ENCODE measurements at regions not wholly inside any gene's neighbourhood (a gene's known extent, or its start where the extent isn't known, plus 50 kb on each side); places are given as distances from the start of the nearest gene placed in this dataset.
"Not testable (repeated sequence)": the region's sequence is repeated elsewhere in the genome, so short reads cannot be mapped to it uniquely, and the experiment has no call there.

GRCh38 chr6:14477559-14477958 is 360.0 kb downstream of the CD83 start:
- H3K27ac Mint-ChIP-seq = no peak overlapping the region
- peaks cover 0 to 12% (median 5%) of the 10 kb centered on the region in 11 donors for H3K9me3 Mint-ChIP-seq
- Histone ChIP-seq H3K27ac (ENCODE audit: low read depth, low read length) (no peak overlapping the region), H3K4me3 (ENCODE audit: low read length) (no peak overlapping the region), H3K27me3 (ENCODE audit: control insufficient read depth in 2 of 2, insufficient read depth in 2 of 2, low read length in 2 of 2) (no peaks in the 10 kb centered on the region), H3K4me1 (ENCODE audit: control insufficient read depth in 2 of 2, insufficient read depth in 2 of 2, low read length in 2 of 2) (no peaks in the 10 kb centered on the region), H3K36me3 (ENCODE audit: control insufficient read depth in 2 of 3, insufficient read depth in 3 of 3, low read length in 3 of 3) (no peaks in the 10 kb centered on the region), H3K9me3 (ENCODE audit: control insufficient read depth in 2 of 3, low read length in 3 of 3) (no peaks in the 10 kb centered on the region)
- intact Hi-C loops (cut with micrococcal nuclease) = no loop called here
- H3K36me3 Mint-ChIP-seq = peaks cover 3 to 12% (median 4%) of the 10 kb centered on the region in 5 donors
- no peaks in the 10 kb centered on the region for H3K27me3 Mint-ChIP-seq
- no peak for DNase-seq
- POLR2A ChIA-PET = no interaction called here
- CTCF ChIA-PET = no interaction called here
- no peak for ATAC-seq
- peaks cover 0 to 7% (median 0%) of the 10 kb centered on the region in 7 donors for H3K4me1 Mint-ChIP-seq
- H3K4me3 Mint-ChIP-seq = no peak overlapping the region

- no peaks in the 10 kb centered on the region for H3K4me1 ChIP-seq (ENCODE audit: control insufficient read depth in 2 of 2, insufficient read depth in 2 of 2, low read length in 2 of 2)
- POLR2A ChIA-PET = no interaction called here
- no peaks in the 10 kb centered on the region for H3K27me3 Mint-ChIP-seq
- H3K27ac ChIP-seq (ENCODE audit: low read depth, low read length) = no peak overlapping the region
- intact Hi-C loops (cut with micrococcal nuclease) = no loop called here
- no peaks in the 10 kb centered on the region for H3K27me3 ChIP-seq (ENCODE audit: control insufficient read depth in 2 of 2, insufficient read depth in 2 of 2, low read length in 2 of 2)
- H3K4me1 Mint-ChIP-seq = peaks cover 0 to 8% (median 0%) of the 10 kb centered on the region in 7 donors
- DNase-seq (no peak), ATAC-seq (no peak)
- no peak overlapping the region for H3K27ac Mint-ChIP-seq
- H3K36me3 ChIP-seq (ENCODE audit: control insufficient read depth in 2 of 3, insufficient read depth in 3 of 3, low read length in 3 of 3) = no peaks in the 10 kb centered on the region
- no peak overlapping the region for H3K4me3 ChIP-seq (ENCODE audit: low read length)
- no peak overlapping the region for H3K4me3 Mint-ChIP-seq
- H3K9me3 Mint-ChIP-seq = peaks cover 0 to 14% (median 6%) of the 10 kb centered on the region in 11 donors
- CTCF ChIA-PET = no interaction called here
- peaks cover 3 to 9% (median 4%) of the 10 kb centered on the region in 5 donors for H3K36me3 Mint-ChIP-seq
- H3K9me3 ChIP-seq (ENCODE audit: control insufficient read depth in 2 of 3, low read length in 3 of 3) = no peaks in the 10 kb centered on the region
Observed at GRCh38 chr6:14478381-14479225, 361.0 kb downstream of the CD83 start.

- intact Hi-C loops (cut with micrococcal nuclease); H3K4me3 Mint-ChIP-seq; H3K4me1 Mint-ChIP-seq; H3K36me3 Mint-ChIP-seq; H3K4me3 ChIP-seq (ENCODE audit: low read length); POLR2A ChIA-PET; H3K4me1 ChIP-seq (ENCODE audit: control insufficient read depth in 2 of 2, insufficient read depth in 2 of 2, low read length in 2 of 2); H3K27ac ChIP-seq (ENCODE audit: low read depth, low read length); CTCF ChIA-PET; H3K9me3 ChIP-seq (ENCODE audit: control insufficient read depth in 2 of 3, low read length in 3 of 3); H3K27me3 ChIP-seq (ENCODE audit: control insufficient read depth in 2 of 2, insufficient read depth in 2 of 2, low read length in 2 of 2); H3K27ac Mint-ChIP-seq; H3K27me3 Mint-ChIP-seq; ATAC-seq; DNase-seq; H3K36me3 ChIP-seq (ENCODE audit: control insufficient read depth in 2 of 3, insufficient read depth in 3 of 3, low read length in 3 of 3): not testable (repeated sequence)
- H3K9me3 Mint-ChIP-seq = peaks cover 0 to 20% (median 6%) of the 10 kb centered on the region in 11 donors
Observed at GRCh38 chr6:14481946-14482345, 364.4 kb downstream of the CD83 start.

- no peaks in the 10 kb centered on the region for H3K27me3 ChIP-seq (ENCODE audit: control insufficient read depth in 2 of 2, insufficient read depth in 2 of 2, low read length in 2 of 2)
- H3K36me3 ChIP-seq (ENCODE audit: control insufficient read depth in 2 of 3, insufficient read depth in 3 of 3, low read length in 3 of 3) = no peaks in the 10 kb centered on the region
- Mint-ChIP-seq H3K36me3 (peaks cover 0 to 8% (median 0%) of the 10 kb centered on the region in 5 donors), H3K9me3 (peaks cover 0 to 10% (median 2%) of the 10 kb centered on the region in 11 donors), H3K27me3 (no peaks in the 10 kb centered on the region), H3K4me3 (no peak overlapping the region), H3K27ac (no peak overlapping the region), H3K4me1 (peaks cover 0 to 4% (median 0%) of the 10 kb centered on the region in 7 donors)
- H3K27ac ChIP-seq (ENCODE audit: low read depth, low read length) = no peak overlapping the region
- ATAC-seq (no peak), DNase-seq (no peak)
- ChIA-PET POLR2A (no interaction called here), CTCF (no interaction called here)
- H3K4me3 ChIP-seq (ENCODE audit: low read length) = no peak overlapping the region
- H3K4me1 ChIP-seq (ENCODE audit: control insufficient read depth in 2 of 2, insufficient read depth in 2 of 2, low read length in 2 of 2) = no peaks in the 10 kb centered on the region
- peaks cover 0 to 5% (median 0%) of the 10 kb centered on the region in 3 experiments for H3K9me3 ChIP-seq (ENCODE audit: control insufficient read depth in 2 of 3, low read length in 3 of 3)
- intact Hi-C loops (cut with micrococcal nuclease) = no loop called here
Observed at GRCh38 chr6:14487625-14488024, 370.1 kb downstream of the CD83 start.

- H3K9me3 Mint-ChIP-seq = peaks cover 0 to 10% (median 2%) of the 10 kb centered on the region in 11 donors
- intact Hi-C loops (cut with micrococcal nuclease) = no loop called here
- no peaks in the 10 kb centered on the region for H3K27me3 Mint-ChIP-seq
- peaks cover 0 to 4% (median 0%) of the 10 kb centered on the region in 7 donors for H3K4me1 Mint-ChIP-seq
- H3K27ac Mint-ChIP-seq = no peak overlapping the region
- peaks cover 0 to 7% (median 0%) of the 10 kb centered on the region in 5 donors for H3K36me3 Mint-ChIP-seq
- ChIA-PET CTCF (no interaction called here), POLR2A (no interaction called here)
- no peak overlapping the region for H3K4me3 ChIP-seq (ENCODE audit: low read length)
- H3K27ac ChIP-seq (ENCODE audit: low read depth, low read length) = no peak overlapping the region
- no peak overlapping the region for H3K4me3 Mint-ChIP-seq
- ATAC-seq (no peak), DNase-seq (no peak)
- no peaks in the 10 kb centered on the region for H3K36me3 ChIP-seq (ENCODE audit: control insufficient read depth in 2 of 3, insufficient read depth in 3 of 3, low read length in 3 of 3)
- H3K4me1 ChIP-seq (ENCODE audit: control insufficient read depth in 2 of 2, insufficient read depth in 2 of 2, low read length in 2 of 2) = no peaks in the 10 kb centered on the region
- peaks cover 0 to 5% (median 0%) of the 10 kb centered on the region in 3 experiments for H3K9me3 ChIP-seq (ENCODE audit: control insufficient read depth in 2 of 3, low read length in 3 of 3)
- H3K27me3 ChIP-seq (ENCODE audit: control insufficient read depth in 2 of 2, insufficient read depth in 2 of 2, low read length in 2 of 2) = no peaks in the 10 kb centered on the region
Observed at GRCh38 chr6:14488180-14488579, 370.6 kb downstream of the CD83 start.

- no peak for ATAC-seq
- H3K36me3 ChIP-seq (ENCODE audit: control insufficient read depth in 2 of 3, insufficient read depth in 3 of 3, low read length in 3 of 3) = no peaks in the 10 kb centered on the region
- POLR2A ChIA-PET = no interaction called here
- peaks cover 0 to 5% (median 0%) of the 10 kb centered on the region in 3 experiments for H3K9me3 ChIP-seq (ENCODE audit: control insufficient read depth in 2 of 3, low read length in 3 of 3)
- no peak overlapping the region for H3K4me3 ChIP-seq (ENCODE audit: low read length)
- intact Hi-C loops (cut with micrococcal nuclease) = no loop called here
- Mint-ChIP-seq H3K36me3 (peaks cover 0 to 7% (median 0%) of the 10 kb centered on the region in 5 donors), H3K4me3 (no peak overlapping the region), H3K27me3 (no peaks in the 10 kb centered on the region), H3K27ac (no peak overlapping the region), H3K4me1 (peaks cover 0 to 4% (median 0%) of the 10 kb centered on the region in 7 donors), H3K9me3 (peaks cover 0 to 6% (median 0%) of the 10 kb centered on the region in 11 donors)
- H3K4me1 ChIP-seq (ENCODE audit: control insufficient read depth in 2 of 2, insufficient read depth in 2 of 2, low read length in 2 of 2) = no peaks in the 10 kb centered on the region
- no peaks in the 10 kb centered on the region for H3K27me3 ChIP-seq (ENCODE audit: control insufficient read depth in 2 of 2, insufficient read depth in 2 of 2, low read length in 2 of 2)
- no peak for DNase-seq
- H3K27ac ChIP-seq (ENCODE audit: low read depth, low read length) = no peak overlapping the region
- CTCF ChIA-PET = no interaction called here
Observed at GRCh38 chr6:14489445-14489844, 371.9 kb downstream of the CD83 start.

- H3K9me3 Mint-ChIP-seq = peaks cover 0 to 10% (median 5%) of the 10 kb centered on the region in 11 donors
Observed at GRCh38 chr6:14498748-14499147, 381.2 kb downstream of the CD83 start.

More at GRCh38 chr6:14498748-14499147, 381.2 kb downstream of the CD83 start:
- intact Hi-C loops (cut with micrococcal nuclease) = no loop called here
- Histone ChIP-seq H3K4me1 (ENCODE audit: control insufficient read depth in 2 of 2, insufficient read depth in 2 of 2, low read length in 2 of 2) (no peaks in the 10 kb centered on the region), H3K27me3 (ENCODE audit: control insufficient read depth in 2 of 2, insufficient read depth in 2 of 2, low read length in 2 of 2) (no peaks in the 10 kb centered on the region), H3K36me3 (ENCODE audit: control insufficient read depth in 2 of 3, insufficient read depth in 3 of 3, low read length in 3 of 3) (no peaks in the 10 kb centered on the region), H3K9me3 (ENCODE audit: control insufficient read depth in 2 of 3, low read length in 3 of 3) (no peaks in the 10 kb centered on the region), H3K27ac (ENCODE audit: low read depth, low read length) (no peak overlapping the region), H3K4me3 (ENCODE audit: low read length) (no peak overlapping the region)
- ChIA-PET POLR2A (no interaction called here), CTCF (interaction anchor here (0.7 kb wide), 1 partner anchor 268 kb away, joined by 4 read pairs; no protein-coding TSS in a partner anchor)
- Mint-ChIP-seq H3K27me3 (peaks cover 0 to 10% (median 0%) of the 10 kb centered on the region in 5 donors), H3K27ac (no peak overlapping the region), H3K36me3 (peaks cover 3 to 9% (median 6%) of the 10 kb centered on the region in 5 donors), H3K4me3 (no peak overlapping the region), H3K4me1 (peaks cover 0 to 7% (median 0%) of the 10 kb centered on the region in 7 donors)
- ATAC-seq (no peak), DNase-seq (no peak)

Data from naive thymus-derived CD4-positive, alpha-beta T cell (primary cell).